ENCODE measurements at regions not wholly inside any gene's neighbourhood (a gene's known extent, or its start where the extent isn't known, plus 50 kb on each side); places are given as distances from the start of the nearest gene placed in this dataset.

DNA sequence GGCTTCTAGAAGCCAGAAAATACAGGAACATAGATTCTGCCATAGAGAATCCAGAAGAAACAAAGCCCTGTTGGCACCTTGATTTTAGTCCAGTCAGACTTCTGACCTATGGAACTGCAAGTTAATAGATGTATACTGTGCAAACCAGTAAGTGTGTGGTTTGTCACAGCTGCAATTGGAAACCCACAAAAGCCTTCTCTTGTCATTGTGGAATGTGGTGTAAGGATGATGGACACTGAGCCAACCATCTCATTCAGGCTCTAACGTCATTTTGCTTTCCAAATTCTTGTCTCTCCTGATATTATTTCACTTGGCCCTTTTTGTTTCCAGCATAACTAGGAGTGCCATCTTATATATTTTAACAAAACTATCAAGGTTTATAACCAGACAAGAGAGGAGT lies 369.5 kb upstream of the SMIM21 start:
- TF ChIP-seq EZH2phosphoT487 (IDR thresholded peaks at IDR 0.05): no peak
- TF ChIP-seq EZH2 (IDR thresholded peaks at IDR 0.05): no peak
- TF ChIP-seq, protein P1, sequence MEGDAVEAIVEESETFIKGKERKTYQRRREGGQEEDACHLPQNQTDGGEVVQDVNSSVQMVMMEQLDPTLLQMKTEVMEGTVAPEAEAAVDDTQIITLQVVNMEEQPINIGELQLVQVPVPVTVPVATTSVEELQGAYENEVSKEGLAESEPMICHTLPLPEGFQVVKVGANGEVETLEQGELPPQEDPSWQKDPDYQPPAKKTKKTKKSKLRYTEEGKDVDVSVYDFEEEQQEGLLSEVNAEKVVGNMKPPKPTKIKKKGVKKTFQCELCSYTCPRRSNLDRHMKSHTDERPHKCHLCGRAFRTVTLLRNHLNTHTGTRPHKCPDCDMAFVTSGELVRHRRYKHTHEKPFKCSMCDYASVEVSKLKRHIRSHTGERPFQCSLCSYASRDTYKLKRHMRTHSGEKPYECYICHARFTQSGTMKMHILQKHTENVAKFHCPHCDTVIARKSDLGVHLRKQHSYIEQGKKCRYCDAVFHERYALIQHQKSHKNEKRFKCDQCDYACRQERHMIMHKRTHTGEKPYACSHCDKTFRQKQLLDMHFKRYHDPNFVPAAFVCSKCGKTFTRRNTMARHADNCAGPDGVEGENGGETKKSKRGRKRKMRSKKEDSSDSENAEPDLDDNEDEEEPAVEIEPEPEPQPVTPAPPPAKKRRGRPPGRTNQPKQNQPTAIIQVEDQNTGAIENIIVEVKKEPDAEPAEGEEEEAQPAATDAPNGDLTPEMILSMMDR (IDR thresholded peaks at IDR 0.05): no peak
- H3K79me2 ChIP-seq (ENCODE audit: low read depth): no peaks in the 10 kb centered on the region
- no peaks in the 10 kb centered on the region for H3K27me3 ChIP-seq

DNA sequence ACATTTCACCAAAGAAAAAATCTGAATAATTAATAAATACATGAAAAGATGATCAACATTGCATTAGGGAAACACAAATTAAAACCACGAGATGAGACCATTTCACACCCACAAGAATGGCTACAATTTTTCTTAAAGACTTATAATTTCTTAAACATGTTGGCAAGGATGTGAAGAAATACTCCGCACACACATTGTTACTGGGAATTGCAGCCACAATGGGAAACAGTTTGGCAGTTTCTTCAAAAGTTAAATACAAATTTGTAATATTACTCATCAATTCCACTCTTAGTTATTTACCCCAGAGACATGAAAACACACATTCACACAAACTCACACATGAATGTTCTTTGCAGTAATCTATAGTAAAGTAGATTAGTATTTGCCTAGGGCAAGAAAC lies 363.3 kb upstream of the SMIM21 start:
- Histone ChIP-seq H3K9me3 (ENCODE audit: low read depth) (no peaks in the 10 kb centered on the region), H3K4me1 (no peaks in the 10 kb centered on the region), H3K36me3 (no peaks in the 10 kb centered on the region), H3F3A (ENCODE audit: low read depth) (no peaks in the 10 kb centered on the region), H3K4me3 (no peak overlapping the region), H3K27ac (no peak overlapping the region), H3K79me2 (ENCODE audit: low read depth) (no peaks in the 10 kb centered on the region), H3K4me2 (no peak overlapping the region), H3K27me3 (no peaks in the 10 kb centered on the region), H2AFZ (replicated peaks) (no peak overlapping the region), H4K20me1 (ENCODE audit: low read depth) (no peaks in the 10 kb centered on the region), H3K9ac (no peak overlapping the region)
- no peaks in the 10 kb centered on the region for H3K36me3 Mint-ChIP-seq
- no peak overlapping the region for H3K27ac Mint-ChIP-seq
- H3K4me3 Mint-ChIP-seq: no peak overlapping the region
- H3K27me3 Mint-ChIP-seq (ENCODE audit: insufficient read depth, low read depth): no peaks in the 10 kb centered on the region
- H3K9me3 Mint-ChIP-seq: peaks cover 3% of the 10 kb centered on the region
- TF ChIP-seq EZH2 (IDR thresholded peaks at IDR 0.05): no peak
- TF ChIP-seq, protein P1 (IDR thresholded peaks at IDR 0.05): no peak
- no peak for TF ChIP-seq EZH2phosphoT487 (IDR thresholded peaks at IDR 0.05)
- DNase-seq (ENCODE audit: low spot score): no peak
- no peaks in the 10 kb centered on the region for H3K4me1 Mint-ChIP-seq

More for the DNA sequence above, 369.5 kb upstream of the SMIM21 start:
- DNase-seq (ENCODE audit: low spot score): no peak
- no peak overlapping the region for H3K27ac Mint-ChIP-seq
- no peak overlapping the region for H3K27ac ChIP-seq
- no peaks in the 10 kb centered on the region for H4K20me1 ChIP-seq (ENCODE audit: low read depth)
- H3K4me1 ChIP-seq: no peaks in the 10 kb centered on the region
- H3K4me1 Mint-ChIP-seq: peaks cover 2% of the 10 kb centered on the region
- no peak overlapping the region for H3K4me3 Mint-ChIP-seq
- no peaks in the 10 kb centered on the region for H3K36me3 Mint-ChIP-seq
- no peaks in the 10 kb centered on the region for H3K27me3 Mint-ChIP-seq (ENCODE audit: insufficient read depth, low read depth)
- no peaks in the 10 kb centered on the region for H3K9me3 ChIP-seq (ENCODE audit: low read depth)
- no peak overlapping the region for H2AFZ ChIP-seq (replicated peaks)
- H3K4me3 ChIP-seq: no peak overlapping the region
- no peaks in the 10 kb centered on the region for H3K9me3 Mint-ChIP-seq
- no peaks in the 10 kb centered on the region for H3K36me3 ChIP-seq
- H3K4me2 ChIP-seq: no peak overlapping the region
- no peaks in the 10 kb centered on the region for H3F3A ChIP-seq (ENCODE audit: low read depth)
- no peak overlapping the region for H3K9ac ChIP-seq

DNA sequence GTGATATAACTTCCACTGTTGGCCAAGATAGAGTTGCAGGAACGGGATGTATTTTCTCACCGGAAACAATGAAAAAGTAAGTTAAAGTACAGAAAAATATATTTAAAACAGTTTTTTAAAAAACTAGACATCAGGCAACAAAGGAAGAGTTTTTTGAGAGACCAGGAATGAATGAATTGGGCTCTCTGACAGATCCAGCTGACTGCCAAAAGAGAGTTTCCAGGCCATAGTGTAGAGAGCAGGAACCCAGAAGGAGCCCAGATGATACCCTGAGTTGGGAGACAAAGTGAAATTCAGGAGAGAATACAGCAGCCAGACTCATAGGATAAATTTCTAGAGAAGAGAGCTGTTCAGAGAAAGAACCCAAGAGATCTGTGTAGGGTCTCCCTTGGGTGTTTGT lies 362.6 kb upstream of the SMIM21 start:
- H3K9ac ChIP-seq: no peak overlapping the region
- H3K4me2 ChIP-seq: no peak overlapping the region
- H3K9me3 ChIP-seq (ENCODE audit: low read depth): no peaks in the 10 kb centered on the region
- no peaks in the 10 kb centered on the region for H3K4me1 ChIP-seq
- H3K36me3 ChIP-seq: no peaks in the 10 kb centered on the region
- peaks cover 3% of the 10 kb centered on the region for H3K9me3 Mint-ChIP-seq
- H3K27me3 Mint-ChIP-seq (ENCODE audit: insufficient read depth, low read depth): no peaks in the 10 kb centered on the region
- no peaks in the 10 kb centered on the region for H3F3A ChIP-seq (ENCODE audit: low read depth)
- H3K27ac Mint-ChIP-seq: no peak overlapping the region
- H3K27ac ChIP-seq: no peak overlapping the region
- H2AFZ ChIP-seq (replicated peaks): no peak overlapping the region
- H3K4me3 ChIP-seq: no peak overlapping the region
- H4K20me1 ChIP-seq (ENCODE audit: low read depth): no peaks in the 10 kb centered on the region
- no peaks in the 10 kb centered on the region for H3K36me3 Mint-ChIP-seq
- no peaks in the 10 kb centered on the region for H3K79me2 ChIP-seq (ENCODE audit: low read depth)
- H3K4me3 Mint-ChIP-seq: no peak overlapping the region
- H3K27me3 ChIP-seq: no peaks in the 10 kb centered on the region
- TF ChIP-seq, protein P1 (IDR thresholded peaks at IDR 0.05): no peak
- H3K4me1 Mint-ChIP-seq: peaks cover 2% of the 10 kb centered on the region
- DNase-seq (ENCODE audit: low spot score): no peak

DNA sequence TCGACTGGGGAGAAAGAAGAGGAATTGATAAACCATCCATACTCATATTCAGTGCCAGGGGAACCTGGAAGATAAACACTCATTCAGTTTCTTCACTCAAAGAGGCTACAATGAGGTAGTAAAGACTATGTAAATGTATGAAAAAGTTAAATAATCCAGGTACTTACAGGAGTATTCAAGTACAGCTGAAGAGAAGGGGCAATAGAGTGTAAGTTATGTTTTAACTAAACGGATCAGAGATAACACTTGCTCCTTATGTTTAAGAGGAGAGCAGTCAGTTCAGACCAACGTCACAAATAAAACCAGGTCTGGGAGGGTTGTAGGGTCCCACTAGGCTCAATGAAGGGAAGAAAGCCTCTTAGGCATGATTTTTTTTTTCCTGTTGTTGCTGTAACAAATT lies 358.3 kb upstream of the SMIM21 start:
- H3K4me1 ChIP-seq: no peaks in the 10 kb centered on the region
- H3K9ac ChIP-seq: no peak overlapping the region
- no peaks in the 10 kb centered on the region for H3K79me2 ChIP-seq (ENCODE audit: low read depth)
- H3K4me3 ChIP-seq: no peak overlapping the region
- H3K4me1 Mint-ChIP-seq: peaks cover 20% of the 10 kb centered on the region
- no peaks in the 10 kb centered on the region for H3F3A ChIP-seq (ENCODE audit: low read depth)
- no peak for DNase-seq (ENCODE audit: low spot score)
- H3K27me3 ChIP-seq: no peaks in the 10 kb centered on the region
- H3K4me3 Mint-ChIP-seq: no peak overlapping the region
- H3K9me3 Mint-ChIP-seq: no peaks in the 10 kb centered on the region
- H3K27ac Mint-ChIP-seq: no peak overlapping the region
- H3K27me3 Mint-ChIP-seq (ENCODE audit: insufficient read depth, low read depth): no peaks in the 10 kb centered on the region
- H3K36me3 ChIP-seq: no peaks in the 10 kb centered on the region
- no peak overlapping the region for H3K4me2 ChIP-seq
- H4K20me1 ChIP-seq (ENCODE audit: low read depth): no peaks in the 10 kb centered on the region
- no peak overlapping the region for H2AFZ ChIP-seq (replicated peaks)
- H3K27ac ChIP-seq: no peak overlapping the region
- H3K36me3 Mint-ChIP-seq: no peaks in the 10 kb centered on the region
- TF ChIP-seq, protein P1 (IDR thresholded peaks at IDR 0.05): no peak
- no peak for TF ChIP-seq EZH2phosphoT487 (IDR thresholded peaks at IDR 0.05)
- TF ChIP-seq EZH2 (IDR thresholded peaks at IDR 0.05): no peak
- H3K9me3 ChIP-seq (ENCODE audit: low read depth): no peaks in the 10 kb centered on the region
